ENCODE measurements at regions not wholly inside any gene's neighbourhood (a gene's known extent, or its start where the extent isn't known, plus 50 kb on each side); places are given as distances from the start of the nearest gene placed in this dataset.

GRCh38 chr5:175805256-175806011 lies 65.9 kb upstream of the CPLX2 start:
- H3K9me3 Mint-ChIP-seq = no peaks in the 10 kb centered on the region
- no peaks in the 10 kb centered on the region for H3K36me3 Mint-ChIP-seq (ENCODE audit: low read depth)
- H3K27me3 Mint-ChIP-seq = peaks cover 24% of the 10 kb centered on the region
- no peak for ATAC-seq (ENCODE audit: low read depth)
- ChIA-PET CTCF (no interaction called here), POLR2A (no interaction called here)
- H3K4me1 Mint-ChIP-seq = no peaks in the 10 kb centered on the region
- H3K27ac Mint-ChIP-seq = no peak overlapping the region
- intact Hi-C loops (cut with micrococcal nuclease) = no loop called here
- no peak for DNase-seq
- H3K4me3 Mint-ChIP-seq = no peak overlapping the region
- TF ChIP-seq, protein P1, sequence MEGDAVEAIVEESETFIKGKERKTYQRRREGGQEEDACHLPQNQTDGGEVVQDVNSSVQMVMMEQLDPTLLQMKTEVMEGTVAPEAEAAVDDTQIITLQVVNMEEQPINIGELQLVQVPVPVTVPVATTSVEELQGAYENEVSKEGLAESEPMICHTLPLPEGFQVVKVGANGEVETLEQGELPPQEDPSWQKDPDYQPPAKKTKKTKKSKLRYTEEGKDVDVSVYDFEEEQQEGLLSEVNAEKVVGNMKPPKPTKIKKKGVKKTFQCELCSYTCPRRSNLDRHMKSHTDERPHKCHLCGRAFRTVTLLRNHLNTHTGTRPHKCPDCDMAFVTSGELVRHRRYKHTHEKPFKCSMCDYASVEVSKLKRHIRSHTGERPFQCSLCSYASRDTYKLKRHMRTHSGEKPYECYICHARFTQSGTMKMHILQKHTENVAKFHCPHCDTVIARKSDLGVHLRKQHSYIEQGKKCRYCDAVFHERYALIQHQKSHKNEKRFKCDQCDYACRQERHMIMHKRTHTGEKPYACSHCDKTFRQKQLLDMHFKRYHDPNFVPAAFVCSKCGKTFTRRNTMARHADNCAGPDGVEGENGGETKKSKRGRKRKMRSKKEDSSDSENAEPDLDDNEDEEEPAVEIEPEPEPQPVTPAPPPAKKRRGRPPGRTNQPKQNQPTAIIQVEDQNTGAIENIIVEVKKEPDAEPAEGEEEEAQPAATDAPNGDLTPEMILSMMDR (IDR thresholded peaks at IDR 0.05) = no peak

DNA sequence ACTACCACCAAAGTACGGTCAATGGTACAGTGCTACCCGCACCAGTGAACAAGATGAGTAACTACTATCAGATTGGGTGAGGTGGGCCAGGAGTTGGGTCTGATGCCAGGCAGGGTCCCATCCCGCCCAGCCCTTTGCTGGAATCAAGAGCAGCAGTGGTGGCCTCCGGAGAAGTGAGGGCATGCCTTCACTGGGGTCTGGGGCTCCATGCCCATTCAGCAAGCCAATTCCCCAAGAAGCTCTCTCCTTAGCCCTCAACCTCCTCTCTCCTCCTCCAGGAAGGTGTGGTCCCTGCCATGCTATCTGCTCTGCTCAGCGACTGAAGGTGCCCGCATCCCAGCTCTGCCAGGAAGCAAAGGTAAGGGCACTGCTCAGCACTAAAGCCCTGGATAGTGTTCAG lies 62.7 kb upstream of the CPLX2 start:
- no peak for ATAC-seq (ENCODE audit: low read depth)
- no peaks in the 10 kb centered on the region for H3K9me3 Mint-ChIP-seq
- TF ChIP-seq, protein P1 (IDR thresholded peaks at IDR 0.05) = no peak
- ChIA-PET CTCF (no interaction called here), POLR2A (no interaction called here)
- intact Hi-C loops (cut with micrococcal nuclease) = no loop called here
- H3K27ac Mint-ChIP-seq = no peak overlapping the region
- no peak overlapping the region for H3K4me3 Mint-ChIP-seq
- H3K36me3 Mint-ChIP-seq (ENCODE audit: low read depth) = no peaks in the 10 kb centered on the region
- peaks cover 27% of the 10 kb centered on the region for H3K27me3 Mint-ChIP-seq
- no peaks in the 10 kb centered on the region for H3K4me1 Mint-ChIP-seq
- DNase-seq = no peak

DNA sequence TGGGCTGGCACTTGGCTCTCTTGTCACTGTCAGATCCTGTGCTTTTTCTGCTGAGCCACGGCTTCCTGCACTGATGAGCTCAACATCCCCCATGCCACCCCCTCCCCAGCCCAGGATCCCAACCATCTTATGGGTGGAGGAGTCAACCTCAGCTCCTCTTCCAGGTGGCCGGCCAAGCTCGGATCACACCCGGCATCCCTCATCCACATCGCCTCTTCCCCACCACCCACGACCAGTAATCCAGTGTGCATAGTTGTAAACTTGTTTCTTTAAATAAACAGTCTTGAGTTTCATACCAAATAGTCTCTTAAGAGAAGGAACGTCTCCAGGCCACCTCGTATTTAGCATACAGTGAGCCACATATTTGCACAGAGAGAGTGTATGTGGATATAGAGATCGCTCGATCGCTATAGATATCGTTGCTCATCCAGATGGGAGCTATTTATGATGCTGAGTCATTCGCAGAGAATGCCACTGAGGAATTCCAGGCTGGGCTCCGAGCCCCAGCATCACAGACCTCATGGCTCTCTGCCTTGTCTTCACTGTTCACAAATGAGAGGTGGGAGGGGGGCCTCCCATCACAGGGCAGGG lies 61.8 kb upstream of the CPLX2 start:
- CTCF ChIA-PET = no interaction called here
- intact Hi-C loops (cut with micrococcal nuclease) = no loop called here
- TF ChIP-seq, protein P1 (IDR thresholded peaks at IDR 0.05) = no peak
- Mint-ChIP-seq H3K36me3 (ENCODE audit: low read depth) (no peaks in the 10 kb centered on the region), H3K4me3 (no peak overlapping the region), H3K4me1 (no peaks in the 10 kb centered on the region), H3K27me3 (peaks cover 26% of the 10 kb centered on the region), H3K9me3 (no peaks in the 10 kb centered on the region), H3K27ac (no peak overlapping the region)
- POLR2A ChIA-PET = no interaction called here
- no peak for ATAC-seq (ENCODE audit: low read depth)
- DNase-seq = no peak

GRCh38 chr5:175810457-175810856 lies 60.9 kb upstream of the CPLX2 start:
- Mint-ChIP-seq H3K27ac (no peak overlapping the region), H3K4me1 (no peaks in the 10 kb centered on the region), H3K27me3 (peaks cover 26% of the 10 kb centered on the region), H3K4me3 (no peak overlapping the region), H3K9me3 (no peaks in the 10 kb centered on the region), H3K36me3 (ENCODE audit: low read depth) (no peaks in the 10 kb centered on the region)
- POLR2A ChIA-PET = no interaction called here
- intact Hi-C loops (cut with micrococcal nuclease) = no loop called here
- CTCF ChIA-PET = no interaction called here
- no peak for ATAC-seq (ENCODE audit: low read depth)
- TF ChIP-seq, protein P1 (IDR thresholded peaks at IDR 0.05) = no peak
- no peak for DNase-seq

- H3K4me3 Mint-ChIP-seq = no peak overlapping the region
- no peaks in the 10 kb centered on the region for H3K4me1 Mint-ChIP-seq
- TF ChIP-seq, protein P1 (IDR thresholded peaks at IDR 0.05) = no peak
- H3K9me3 Mint-ChIP-seq = no peaks in the 10 kb centered on the region
- peaks cover 24% of the 10 kb centered on the region for H3K27me3 Mint-ChIP-seq
- no peak overlapping the region for H3K27ac Mint-ChIP-seq
- intact Hi-C loops (cut with micrococcal nuclease) = no loop called here
- POLR2A ChIA-PET = no interaction called here
- ATAC-seq (ENCODE audit: low read depth) (no peak), DNase-seq (no peak)
- H3K36me3 Mint-ChIP-seq (ENCODE audit: low read depth) = no peaks in the 10 kb centered on the region
- CTCF ChIA-PET = no interaction called here
Measured at GRCh38 chr5:175811589-175811988, 59.8 kb upstream of the CPLX2 start.

Data from activated B cell treated with CpG ODN at 0.5 μM for 24 hours (primary cell).